Ovary (tissue), 7 donors: ENCODE measurements at regions not wholly inside any gene's neighbourhood (a gene's known extent, or its start where the extent isn't known, plus 50 kb on each side); places are given as distances from the start of the nearest gene placed in this dataset.

Experiments used
- DNase-seq, 5 donors: peaks; one replicate each; pipeline ENCODE4 v3.0.0-alpha.2; 2019 to 2020
- H3K27ac ChIP-seq, 2 donors: fragments of 200-600 bp; one replicate each; pipeline versions ENCODE4 v1.5.1 to v1.8.0; 2019 to 2022
- H3K27me3 ChIP-seq: fragments of 200-600 bp; one replicate; pipeline ENCODE4 v1.8.0; 2022
- H3K36me3 ChIP-seq: fragments of 200-600 bp; sonication (generic); one replicate; pipeline ENCODE4 v1.5.1; 2019
- H3K4me1 ChIP-seq: one replicate; pipeline ENCODE4 v1.8.1; 2013; ENCODE audit warnings: mild to moderate bottlenecking, moderate library complexity; ENCODE audit not compliant: insufficient read depth
- H3K4me3 ChIP-seq: fragments of 200-600 bp; sonication (generic); one replicate; pipeline ENCODE4 v1.5.1; 2017
- H3K9me3 ChIP-seq, 2 donors: fragments of 200-600 bp in 1 of 2; sonication (generic) in 1 of 2; one replicate each; pipeline versions ENCODE4 v1.5.1 to v1.8.1; 2013 to 2019; ENCODE audit warnings: mild to moderate bottlenecking in 1 of 2, moderate library complexity in 1 of 2
- EP300 ChIP-seq: sonication (generic); formaldehyde crosslinking; IDR thresholded peaks from one replicate; pipeline ENCODE4 v1.6.1; 2017; ENCODE audit warnings: antibody characterized with exemption
- POLR2A ChIP-seq: fragments of 450-650 bp; IDR thresholded peaks from one replicate; pipeline ENCODE4 v1.6.1; 2017; ENCODE audit warnings: antibody characterized with exemption, mild to moderate bottlenecking, moderate library complexity
- WGBS, 3 donors: extraction: QIAGEN DNeasy Blood & Tissue Kit in 1 of 3; methylation state at CpG; one replicate each; pipeline versions ENCODE4 v1.1.5 to v1.1.7; 2013 to 2017; 5-methylcytosine and 5-hydroxymethylcytosine counted together
- intact Hi-C, 4 donors: fragments of 100-400 bp; cut with DNase I; formaldehyde crosslinking; loops; one replicate each; pipeline versions ENCODE4 v1.11.0 to v1.15.1; 2022 to 2023
- TF ChIP-seq, protein P1 (sequence below), 3 donors: fragments of 450-650 bp in 2 of 3; fragments of 200-600 bp in 1 of 3; IDR thresholded peaks; one replicate each; pipeline versions ENCODE4 v1.5.1 to v1.8.0; 2016 to 2022; ENCODE audit warnings: antibody characterized with exemption in 3 of 3, mild to moderate bottlenecking in 1 of 3
- donor health status: DM: no; HTN: no; CAD: no; lungs with moderate emphysema.
- donor health status: DM: no; HTN: no; CAD: no.
- donor health status: Bipolar disorder and iron deficiency.
- donor health status: DM: no; HTN: no; CAD: no.
- donor health status: DM: yes; HTN: yes; CAD: no.

- Histone ChIP-seq H3K27me3 (no peaks in the 10 kb centered on the region), H3K27ac (no peak overlapping the region), H3K9me3 (no peaks in the 10 kb centered on the region), H3K36me3 (no peaks in the 10 kb centered on the region), H3K4me3 (no peak overlapping the region), H3K4me1 (no peaks in the 10 kb centered on the region)
- 94 to 96% (median 95%) methylated on average over 5 of the region's 5 CpGs for WGBS, 3 donors
- TF ChIP-seq EP300, result no peak
- no peak for TF ChIP-seq POLR2A
- TF ChIP-seq, protein P1, sequence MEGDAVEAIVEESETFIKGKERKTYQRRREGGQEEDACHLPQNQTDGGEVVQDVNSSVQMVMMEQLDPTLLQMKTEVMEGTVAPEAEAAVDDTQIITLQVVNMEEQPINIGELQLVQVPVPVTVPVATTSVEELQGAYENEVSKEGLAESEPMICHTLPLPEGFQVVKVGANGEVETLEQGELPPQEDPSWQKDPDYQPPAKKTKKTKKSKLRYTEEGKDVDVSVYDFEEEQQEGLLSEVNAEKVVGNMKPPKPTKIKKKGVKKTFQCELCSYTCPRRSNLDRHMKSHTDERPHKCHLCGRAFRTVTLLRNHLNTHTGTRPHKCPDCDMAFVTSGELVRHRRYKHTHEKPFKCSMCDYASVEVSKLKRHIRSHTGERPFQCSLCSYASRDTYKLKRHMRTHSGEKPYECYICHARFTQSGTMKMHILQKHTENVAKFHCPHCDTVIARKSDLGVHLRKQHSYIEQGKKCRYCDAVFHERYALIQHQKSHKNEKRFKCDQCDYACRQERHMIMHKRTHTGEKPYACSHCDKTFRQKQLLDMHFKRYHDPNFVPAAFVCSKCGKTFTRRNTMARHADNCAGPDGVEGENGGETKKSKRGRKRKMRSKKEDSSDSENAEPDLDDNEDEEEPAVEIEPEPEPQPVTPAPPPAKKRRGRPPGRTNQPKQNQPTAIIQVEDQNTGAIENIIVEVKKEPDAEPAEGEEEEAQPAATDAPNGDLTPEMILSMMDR (IDR thresholded peaks at IDR 0.05), result no peak
- intact Hi-C loops, result no loop called here
- no peak for DNase-seq
Measured at GRCh38 chr9:82302968-82303655, 314.5 kb downstream of the SPATA31D1 start.

GRCh38 chr9:82308836-82309235 lies 320.3 kb downstream of the SPATA31D1 start:
- Histone ChIP-seq H3K27ac (no peak overlapping the region), H3K9me3 (no peaks in the 10 kb centered on the region), H3K36me3 (no peaks in the 10 kb centered on the region), H3K27me3 (no peaks in the 10 kb centered on the region), H3K4me3 (no peak overlapping the region), H3K4me1 (no peaks in the 10 kb centered on the region)
- 89 to 94% (median 91%) methylated on average over 3 of the region's 3 CpGs for WGBS, 3 donors
- TF ChIP-seq POLR2A (no peak), EP300 (no peak)
- TF ChIP-seq, protein P1 (IDR thresholded peaks at IDR 0.05), result no peak
- no peak for DNase-seq
- intact Hi-C loops, result no loop called here

DNA sequence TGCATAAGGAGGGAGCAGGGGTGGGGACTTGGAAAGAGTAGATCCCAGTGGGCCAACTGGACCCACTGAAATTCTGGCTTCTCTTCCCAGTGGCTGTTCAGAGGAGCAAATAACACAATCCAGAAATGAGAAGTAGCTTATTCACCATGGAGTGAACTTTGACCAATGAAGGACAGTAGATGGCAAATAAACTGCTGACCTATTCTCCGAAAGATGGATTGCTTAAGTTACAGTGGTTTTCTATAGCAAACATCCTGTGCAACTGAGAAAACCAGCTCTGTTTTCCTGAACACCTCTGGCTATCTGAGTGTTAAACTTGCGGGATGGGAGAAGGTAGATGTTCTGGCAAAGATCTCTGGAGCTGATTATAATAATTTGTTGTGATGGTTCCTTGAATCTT lies 325.1 kb downstream of the SPATA31D1 start:
- H3K4me1 ChIP-seq, result no peaks in the 10 kb centered on the region
- intact Hi-C loops, result loop anchor here in 1 of 4 donors (5.0 kb wide), 1 partner anchor 274 kb away; no protein-coding TSS in a partner anchor
- TF ChIP-seq POLR2A, result no peak
- TF ChIP-seq, protein P1 (IDR thresholded peaks at IDR 0.05), result no peak
- no peak for TF ChIP-seq EP300
- no peak for DNase-seq
- no peak overlapping the region for H3K4me3 ChIP-seq
- no peaks in the 10 kb centered on the region for H3K27me3 ChIP-seq
- no peak overlapping the region for H3K27ac ChIP-seq
- H3K36me3 ChIP-seq, result no peaks in the 10 kb centered on the region
- H3K9me3 ChIP-seq, result no peaks in the 10 kb centered on the region
- WGBS, 3 donors, result 90 to 94% (median 93%) methylated on average over 2 of the region's 2 CpGs

DNA sequence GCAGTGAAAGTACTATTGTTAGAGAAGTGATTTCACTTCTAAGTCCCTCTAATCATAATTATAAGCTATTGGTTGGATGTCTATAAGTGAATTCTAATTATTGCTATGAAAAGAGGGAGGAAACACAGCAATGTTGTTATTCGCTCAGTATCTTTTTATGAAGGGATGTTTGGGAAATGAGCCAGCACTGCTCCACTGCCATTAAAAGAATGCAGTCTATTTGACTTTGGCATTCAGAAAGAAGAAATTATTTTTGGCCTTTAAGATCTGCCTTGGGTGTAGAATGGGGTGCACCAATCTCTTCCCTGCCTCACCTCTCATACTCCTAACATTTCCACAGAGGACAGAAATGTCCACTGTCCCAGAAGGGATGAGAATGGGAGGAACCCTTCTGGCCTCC lies 332.0 kb downstream of the SPATA31D1 start:
- Histone ChIP-seq H3K27ac (no peak overlapping the region), H3K36me3 (no peaks in the 10 kb centered on the region), H3K4me3 (no peak overlapping the region), H3K9me3 (no peaks in the 10 kb centered on the region), H3K27me3 (no peaks in the 10 kb centered on the region), H3K4me1 (no peaks in the 10 kb centered on the region)
- 4 to 14% (median 6%) methylated on average over 1 of the region's 1 CpG for WGBS, 3 donors
- TF ChIP-seq POLR2A, result no peak
- TF ChIP-seq, protein P1 (IDR thresholded peaks at IDR 0.05), result no peak
- no peak for TF ChIP-seq EP300
- no peak for DNase-seq
- intact Hi-C loops, result no loop called here
